ENCODE measurements at regions not wholly inside any gene's neighbourhood (a gene's known extent, or its start where the extent isn't known, plus 50 kb on each side); places are given as distances from the start of the nearest gene placed in this dataset.

DNA sequence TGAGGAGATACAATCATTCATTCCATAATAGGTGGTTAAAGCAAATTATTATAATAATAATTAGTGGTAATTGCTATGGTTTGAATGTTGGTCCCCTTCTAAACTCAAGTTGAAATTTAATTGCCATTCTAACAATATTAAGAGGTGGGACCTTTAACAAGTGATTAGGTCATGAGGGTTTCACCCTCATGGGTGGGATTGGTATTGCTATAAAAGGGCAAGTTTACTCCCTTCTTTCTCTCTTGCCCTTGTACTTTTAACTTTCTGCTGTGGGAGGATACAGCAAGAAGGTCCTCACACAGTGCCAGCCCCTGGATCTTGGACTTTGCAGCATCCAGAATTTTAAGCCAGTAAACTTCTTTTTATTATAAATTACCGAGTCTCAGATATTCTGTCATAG, 101.9 kb upstream of the PARP8 start:
- no peak for DNase-seq
- ChIA-PET CTCF (no interaction called here), POLR2A (ENCODE audit: unreplicated experiment) (no interaction called here)
- Histone ChIP-seq H3K36me3 (ENCODE audit: low read depth, low read length) (no peaks in the 10 kb centered on the region), H3K4me1 (ENCODE audit: insufficient read depth, low read length) (no peaks in the 10 kb centered on the region), H3K27ac (ENCODE audit: low read length) (no peak overlapping the region), H3K9me2 (replicated peaks; ENCODE audit: low read length) (no peaks in the 10 kb centered on the region), H3K9ac (ENCODE audit: low read length) (no peak overlapping the region), H4K20me1 (ENCODE audit: low read length) (no peaks in the 10 kb centered on the region), H3K9me3 (ENCODE audit: low read length) (no peaks in the 10 kb centered on the region), H3K4me3 (ENCODE audit: low read length) (no peak overlapping the region), H3K27me3 (ENCODE audit: low read length) (no peaks in the 10 kb centered on the region), H2AFZ (ENCODE audit: low read length) (no peak overlapping the region), H3K79me2 (ENCODE audit: low read length) (no peaks in the 10 kb centered on the region), H3F3A (ENCODE audit: low read length, unreplicated experiment) (no peaks in the 10 kb centered on the region), H3K4me2 (ENCODE audit: low read length) (no peak overlapping the region)
- TF ChIP-seq, protein P1, sequence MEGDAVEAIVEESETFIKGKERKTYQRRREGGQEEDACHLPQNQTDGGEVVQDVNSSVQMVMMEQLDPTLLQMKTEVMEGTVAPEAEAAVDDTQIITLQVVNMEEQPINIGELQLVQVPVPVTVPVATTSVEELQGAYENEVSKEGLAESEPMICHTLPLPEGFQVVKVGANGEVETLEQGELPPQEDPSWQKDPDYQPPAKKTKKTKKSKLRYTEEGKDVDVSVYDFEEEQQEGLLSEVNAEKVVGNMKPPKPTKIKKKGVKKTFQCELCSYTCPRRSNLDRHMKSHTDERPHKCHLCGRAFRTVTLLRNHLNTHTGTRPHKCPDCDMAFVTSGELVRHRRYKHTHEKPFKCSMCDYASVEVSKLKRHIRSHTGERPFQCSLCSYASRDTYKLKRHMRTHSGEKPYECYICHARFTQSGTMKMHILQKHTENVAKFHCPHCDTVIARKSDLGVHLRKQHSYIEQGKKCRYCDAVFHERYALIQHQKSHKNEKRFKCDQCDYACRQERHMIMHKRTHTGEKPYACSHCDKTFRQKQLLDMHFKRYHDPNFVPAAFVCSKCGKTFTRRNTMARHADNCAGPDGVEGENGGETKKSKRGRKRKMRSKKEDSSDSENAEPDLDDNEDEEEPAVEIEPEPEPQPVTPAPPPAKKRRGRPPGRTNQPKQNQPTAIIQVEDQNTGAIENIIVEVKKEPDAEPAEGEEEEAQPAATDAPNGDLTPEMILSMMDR (conservative IDR thresholded peaks at IDR 0.05; ENCODE audit: low read depth, low read length): no peak
- no peak for TF ChIP-seq EZH2 (IDR thresholded peaks at IDR 0.05; ENCODE audit: low read length, unreplicated experiment)
- no peak for TF ChIP-seq EZH2phosphoT487 (IDR thresholded peaks at IDR 0.05; ENCODE audit: borderline replicate concordance, low read length)
- no TSS peak for BruUV-seq (replicated peaks)
- intact Hi-C loops (cut with micrococcal nuclease): no loop called here
- ATAC-seq: no peak

DNA sequence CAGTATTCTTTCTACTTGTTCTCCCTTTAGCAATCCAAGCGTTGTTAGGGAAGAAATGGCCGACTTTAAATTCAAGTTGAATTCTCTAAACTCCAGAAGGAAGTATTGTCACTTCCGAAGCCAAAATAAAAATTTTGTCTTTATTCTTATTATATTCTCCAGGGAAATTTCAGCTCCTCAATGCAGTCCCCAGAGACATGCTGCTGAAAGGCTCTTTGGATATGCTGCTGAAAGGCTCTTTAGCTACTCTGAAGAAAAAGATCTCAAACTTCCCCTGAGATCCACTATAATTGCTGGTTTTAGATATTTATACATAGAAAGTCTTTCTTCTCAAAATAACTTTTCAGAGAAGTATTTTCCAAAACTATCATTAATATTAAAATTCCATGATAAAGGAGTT, 92.3 kb upstream of the PARP8 start:
- ATAC-seq (no peak), DNase-seq (no peak)
- BruUV-seq (replicated peaks): no TSS peak
- H3K4me1 ChIP-seq (ENCODE audit: insufficient read depth, low read length): no peaks in the 10 kb centered on the region
- H3K9me3 ChIP-seq (ENCODE audit: low read length): no peaks in the 10 kb centered on the region
- no peak overlapping the region for H2AFZ ChIP-seq (ENCODE audit: low read length)
- intact Hi-C loops (cut with micrococcal nuclease): no loop called here
- no peak overlapping the region for H3K4me2 ChIP-seq (ENCODE audit: low read length)
- H3F3A ChIP-seq (ENCODE audit: low read length, unreplicated experiment): no peaks in the 10 kb centered on the region
- H3K4me3 ChIP-seq (ENCODE audit: low read length): no peak overlapping the region
- H3K27ac ChIP-seq (ENCODE audit: low read length): no peak overlapping the region
- no peaks in the 10 kb centered on the region for H3K27me3 ChIP-seq (ENCODE audit: low read length)
- no peaks in the 10 kb centered on the region for H3K9me2 ChIP-seq (replicated peaks; ENCODE audit: low read length)
- POLR2A ChIA-PET (ENCODE audit: unreplicated experiment): no interaction called here
- H3K36me3 ChIP-seq (ENCODE audit: low read depth, low read length): no peaks in the 10 kb centered on the region
- CTCF ChIA-PET: no interaction called here
- no peak for TF ChIP-seq EZH2phosphoT487 (IDR thresholded peaks at IDR 0.05; ENCODE audit: borderline replicate concordance, low read length)
- H3K9ac ChIP-seq (ENCODE audit: low read length): no peak overlapping the region
- no peaks in the 10 kb centered on the region for H3K79me2 ChIP-seq (ENCODE audit: low read length)
- H4K20me1 ChIP-seq (ENCODE audit: low read length): no peaks in the 10 kb centered on the region

DNA sequence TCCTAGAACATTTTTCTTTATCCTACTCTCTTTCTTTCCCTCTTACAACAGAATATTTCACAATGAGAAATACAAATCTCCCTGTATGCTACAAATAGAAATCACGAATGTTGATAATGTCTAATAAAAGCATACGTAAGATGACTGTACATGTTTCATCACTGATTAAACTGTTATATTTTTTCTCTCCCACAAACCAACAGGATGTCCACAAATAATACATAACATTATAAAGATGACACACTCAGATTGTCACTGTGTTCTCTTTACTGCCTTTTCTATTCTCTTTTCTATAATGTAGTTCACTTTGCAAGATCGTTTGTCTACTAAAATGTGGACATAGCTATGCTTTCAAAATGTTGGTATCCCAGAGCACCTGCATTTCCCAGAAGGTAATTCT, 90.7 kb upstream of the PARP8 start:
- intact Hi-C loops (cut with micrococcal nuclease): no loop called here
- Histone ChIP-seq H3K36me3 (ENCODE audit: low read depth, low read length) (no peaks in the 10 kb centered on the region), H3K27ac (ENCODE audit: low read length) (no peak overlapping the region), H3K9me2 (replicated peaks; ENCODE audit: low read length) (no peaks in the 10 kb centered on the region), H3K27me3 (ENCODE audit: low read length) (no peaks in the 10 kb centered on the region), H3K4me1 (ENCODE audit: insufficient read depth, low read length) (no peaks in the 10 kb centered on the region), H3K4me2 (ENCODE audit: low read length) (no peak overlapping the region), H2AFZ (ENCODE audit: low read length) (no peak overlapping the region), H3K4me3 (ENCODE audit: low read length) (no peak overlapping the region), H3K79me2 (ENCODE audit: low read length) (no peaks in the 10 kb centered on the region), H4K20me1 (ENCODE audit: low read length) (no peaks in the 10 kb centered on the region), H3K9ac (ENCODE audit: low read length) (no peak overlapping the region), H3K9me3 (ENCODE audit: low read length) (no peaks in the 10 kb centered on the region), H3F3A (ENCODE audit: low read length, unreplicated experiment) (no peaks in the 10 kb centered on the region)
- DNase-seq: no peak
- POLR2A ChIA-PET (ENCODE audit: unreplicated experiment): no interaction called here
- no peak for TF ChIP-seq EZH2phosphoT487 (IDR thresholded peaks at IDR 0.05; ENCODE audit: borderline replicate concordance, low read length)
- TF ChIP-seq EZH2 (IDR thresholded peaks at IDR 0.05; ENCODE audit: low read length, unreplicated experiment): no peak
- TF ChIP-seq, protein P1 (conservative IDR thresholded peaks at IDR 0.05; ENCODE audit: low read depth, low read length): no peak
- ATAC-seq: no peak
- BruUV-seq (replicated peaks): no TSS peak
- CTCF ChIA-PET: no interaction called here

Data from PC-3 (cell line).